Uterus (tissue), 2 donors: ENCODE measurements at regions not wholly inside any gene's neighbourhood (a gene's known extent, or its start where the extent isn't known, plus 50 kb on each side); places are given as distances from the start of the nearest gene placed in this dataset.

Experiments
- CTCF ChIP-seq, 4 experiments: fragments of 200-600 bp in 2 of 4; fragments of 450-650 bp in 2 of 4; sonication (generic) in 2 of 4; IDR thresholded peaks; one replicate each; pipeline ENCODE4 v1.5.1; 2016 to 2019; ENCODE audit warnings: antibody characterized with exemption in 4 of 4, mild to moderate bottlenecking in 2 of 4, moderate library complexity in 1 of 4
- POLR2A ChIP-seq, 2 donors: fragments of 450-650 bp; IDR thresholded peaks; one replicate each; pipeline ENCODE4 v1.6.1; 2016; ENCODE audit warnings: antibody characterized with exemption in 2 of 2, mild to moderate bottlenecking in 1 of 2, moderate library complexity in 1 of 2

- TF ChIP-seq CTCF (IDR thresholded peaks at IDR 0.05) (no peak), POLR2A (IDR thresholded peaks at IDR 0.05) (no peak)
Measured at GRCh38 chr11:19603771-19604170, 108.9 kb upstream of the NAV2 start.
